Adrenal gland (tissue), 5 donors: ENCODE measurements at regions not wholly inside any gene's neighbourhood (a gene's known extent, or its start where the extent isn't known, plus 50 kb on each side); places are given as distances from the start of the nearest gene placed in this dataset.

Experiments used
- POLR2A ChIP-seq, 2 donors: fragments of 450-650 bp; IDR thresholded peaks; one replicate each; pipeline ENCODE4 v1.6.1; 2017; ENCODE audit warnings: antibody characterized with exemption in 2 of 2, mild to moderate bottlenecking in 2 of 2, moderate library complexity in 1 of 2
- TF ChIP-seq, protein P1 (sequence below), 6 experiments: fragments of 450-650 bp in 4 of 6; fragments of 200-600 bp in 2 of 6; sonication (generic) in 1 of 6; IDR thresholded peaks; 1 replicate in 5 of 6; 2 replicates in 1 of 6; pipeline versions ENCODE4 v1.5.1 to v1.8.0; 2016 to 2021; ENCODE audit warnings: antibody characterized with exemption in 6 of 6, mild to moderate bottlenecking in 2 of 6, moderate library complexity in 1 of 6
- donor health status: DM: no; HTN: no; CAD: no.

DNA sequence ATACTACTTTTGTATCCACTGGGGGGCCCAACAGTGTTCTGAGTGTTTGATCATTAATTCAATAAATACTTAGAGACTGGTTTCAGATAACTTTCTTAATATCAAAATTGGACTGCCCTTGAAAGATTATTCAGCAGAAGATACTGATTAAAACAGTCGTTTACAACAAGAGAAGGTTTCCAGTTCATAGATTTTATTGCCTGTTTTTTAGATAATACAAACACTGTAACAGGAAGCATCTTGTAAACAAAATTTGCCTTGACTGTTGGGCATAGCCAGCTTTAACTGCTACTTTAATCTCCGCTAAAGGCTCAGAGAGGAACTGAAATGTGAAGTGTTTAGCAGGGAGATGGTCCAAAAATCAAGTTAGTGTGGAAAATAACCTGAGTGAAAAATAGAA, 1168.7 kb upstream of the NUDT12 start:
- TF ChIP-seq, protein P1, sequence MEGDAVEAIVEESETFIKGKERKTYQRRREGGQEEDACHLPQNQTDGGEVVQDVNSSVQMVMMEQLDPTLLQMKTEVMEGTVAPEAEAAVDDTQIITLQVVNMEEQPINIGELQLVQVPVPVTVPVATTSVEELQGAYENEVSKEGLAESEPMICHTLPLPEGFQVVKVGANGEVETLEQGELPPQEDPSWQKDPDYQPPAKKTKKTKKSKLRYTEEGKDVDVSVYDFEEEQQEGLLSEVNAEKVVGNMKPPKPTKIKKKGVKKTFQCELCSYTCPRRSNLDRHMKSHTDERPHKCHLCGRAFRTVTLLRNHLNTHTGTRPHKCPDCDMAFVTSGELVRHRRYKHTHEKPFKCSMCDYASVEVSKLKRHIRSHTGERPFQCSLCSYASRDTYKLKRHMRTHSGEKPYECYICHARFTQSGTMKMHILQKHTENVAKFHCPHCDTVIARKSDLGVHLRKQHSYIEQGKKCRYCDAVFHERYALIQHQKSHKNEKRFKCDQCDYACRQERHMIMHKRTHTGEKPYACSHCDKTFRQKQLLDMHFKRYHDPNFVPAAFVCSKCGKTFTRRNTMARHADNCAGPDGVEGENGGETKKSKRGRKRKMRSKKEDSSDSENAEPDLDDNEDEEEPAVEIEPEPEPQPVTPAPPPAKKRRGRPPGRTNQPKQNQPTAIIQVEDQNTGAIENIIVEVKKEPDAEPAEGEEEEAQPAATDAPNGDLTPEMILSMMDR (IDR thresholded peaks at IDR 0.05): no peak
- TF ChIP-seq POLR2A (IDR thresholded peaks at IDR 0.05): no peak
